GM19099 (cell line): ENCODE measurements at regions not wholly inside any gene's neighbourhood (a gene's known extent, or its start where the extent isn't known, plus 50 kb on each side); places are given as distances from the start of the nearest gene placed in this dataset.

ENCODE experiments used
- POLR2A ChIP-seq: IDR thresholded peaks from 3 replicates; pipeline ENCODE4 v1.6.1; 2011; ENCODE audit warnings: low read depth; ENCODE audit not compliant: insufficient read length; ENCODE audit errors: extremely low read depth

DNA sequence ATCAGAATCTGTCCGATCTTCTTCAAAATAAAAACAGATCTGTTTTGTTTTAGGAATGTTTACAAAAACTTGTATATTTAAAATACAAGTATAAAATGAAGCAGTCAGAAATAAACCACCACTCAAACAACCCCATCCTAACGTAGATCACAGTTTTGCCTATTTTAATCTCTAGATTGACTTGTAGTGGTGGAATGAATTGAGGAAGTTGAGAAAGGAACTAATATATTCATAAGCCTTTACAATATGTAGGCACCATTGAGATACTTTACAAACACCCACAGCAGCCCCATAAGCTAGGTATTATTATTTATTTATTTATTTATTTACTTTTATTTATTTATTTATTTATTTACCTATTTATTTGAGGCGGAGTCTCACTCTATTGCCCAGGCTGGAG, 52.3 kb upstream of the KLF3 start:
- TF ChIP-seq POLR2A, result no peak

DNA sequence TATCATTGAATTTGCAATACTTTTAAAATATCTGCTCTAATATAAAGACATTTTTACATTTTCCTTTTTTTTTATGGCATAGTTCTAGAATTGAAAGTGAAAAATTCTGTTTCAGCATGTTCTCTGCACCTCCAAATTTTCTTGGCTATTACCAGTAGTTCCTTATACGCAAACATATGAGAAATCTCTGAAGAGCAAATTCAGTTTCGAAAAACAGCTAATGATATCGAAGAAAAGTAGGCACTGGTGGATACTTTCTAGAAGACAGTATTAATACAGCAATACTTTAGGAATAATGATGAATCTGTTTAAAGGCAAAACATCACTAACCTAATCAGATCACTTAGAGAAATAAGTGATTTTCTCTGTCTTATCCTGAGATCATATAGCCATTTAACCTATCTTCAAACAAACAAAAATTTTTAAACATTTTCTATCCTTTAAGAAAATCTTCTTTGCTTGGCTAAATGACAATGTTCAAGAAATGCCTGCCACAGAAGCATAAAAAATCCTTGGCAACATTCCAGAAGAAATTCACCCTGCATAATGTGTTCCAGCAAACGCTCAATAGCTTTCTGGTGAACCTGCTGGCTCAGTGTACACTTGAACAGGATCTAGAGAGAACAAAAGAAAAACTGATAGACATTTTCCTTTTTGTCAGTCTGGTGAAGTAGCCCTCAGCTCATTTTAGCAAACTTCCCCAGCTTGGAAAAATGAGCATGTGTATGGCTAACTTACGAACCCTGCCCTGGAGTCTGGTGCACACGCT, 51.2 kb upstream of the KLF3 start:
- TF ChIP-seq POLR2A, result no peak
